Neural progenitor cell (in vitro differentiated cells): ENCODE measurements at regions not wholly inside any gene's neighbourhood (a gene's known extent, or its start where the extent isn't known, plus 50 kb on each side); places are given as distances from the start of the nearest gene placed in this dataset.

Experiments
- DNase-seq: peaks from one replicate; pipeline ENCODE4 v3.0.0-alpha.2; 2016; ENCODE audit warnings: low spot score
- H2AFZ ChIP-seq: fragments of 200-600 bp; sonication (generic); replicated peaks from 2 replicates; pipeline ENCODE4 v1.6.1; 2016; ENCODE audit warnings: antibody characterized with exemption
- H3F3A ChIP-seq: fragments of 200-600 bp; sonication (generic); 2 replicates; pipeline ENCODE4 v1.6.1; 2016; ENCODE audit warnings: antibody characterized with exemption, low read depth
- H3K27ac ChIP-seq: fragments of 200-600 bp; sonication (generic); 2 replicates; pipeline ENCODE4 v1.5.1; 2016; ENCODE audit warnings: mild to moderate bottlenecking
- H3K27me3 ChIP-seq: fragments of 200-600 bp; sonication (generic); 2 replicates; pipeline ENCODE4 v1.6.1; 2016; ENCODE audit warnings: mild to moderate bottlenecking, moderate library complexity
- H3K36me3 ChIP-seq: fragments of 200-600 bp; sonication (generic); 2 replicates; pipeline ENCODE4 v1.5.1; 2016
- H3K4me1 ChIP-seq: fragments of 200-600 bp; sonication (generic); 2 replicates; pipeline ENCODE4 v1.6.1; 2016; ENCODE audit warnings: mixed run types
- H3K4me2 ChIP-seq: fragments of 200-600 bp; sonication (generic); 2 replicates; pipeline ENCODE4 v1.6.1; 2016
- H3K4me3 ChIP-seq: fragments of 200-600 bp; sonication (generic); 2 replicates; pipeline ENCODE4 v1.5.1; 2016
- H3K79me2 ChIP-seq: fragments of 200-600 bp; sonication (generic); 2 replicates; pipeline ENCODE4 v1.6.1; 2016; ENCODE audit warnings: low read depth
- H3K9ac ChIP-seq: fragments of 200-600 bp; sonication (generic); 2 replicates; pipeline ENCODE4 v1.6.1; 2016
- H3K9me3 ChIP-seq: fragments of 200-600 bp; sonication (generic); 2 replicates; pipeline ENCODE4 v1.5.1; 2016; ENCODE audit warnings: low read depth
- H4K20me1 ChIP-seq: fragments of 200-600 bp; sonication (generic); 2 replicates; pipeline ENCODE4 v1.6.1; 2016; ENCODE audit warnings: low read depth
- H3K27ac Mint-ChIP-seq: 3 replicates; pipeline ENCODE4 v1.8.0; 2021; ENCODE audit warnings: mixed read lengths
- H3K27me3 Mint-ChIP-seq: 2 replicates; pipeline ENCODE4 v1.8.0; 2022; ENCODE audit warnings: low read depth, mild to moderate bottlenecking, inconsistent platforms, moderate library complexity, mixed read lengths; ENCODE audit not compliant: insufficient read depth
- H3K36me3 Mint-ChIP-seq: 3 replicates; pipeline ENCODE4 v1.8.0; 2021; ENCODE audit warnings: mixed read lengths
- H3K4me1 Mint-ChIP-seq: 3 replicates; pipeline ENCODE4 v1.8.0; 2021; ENCODE audit warnings: mixed read lengths
- H3K4me3 Mint-ChIP-seq: 3 replicates; pipeline ENCODE4 v1.8.0; 2021; ENCODE audit warnings: mild to moderate bottlenecking, moderate library complexity, mixed read lengths
- H3K9me3 Mint-ChIP-seq: 3 replicates; pipeline ENCODE4 v1.8.0; 2020; ENCODE audit warnings: mixed read lengths
- CTCF ChIP-seq: fragments of 200-600 bp; sonication (generic); IDR thresholded peaks from 2 replicates; pipeline ENCODE4 v1.5.1; 2017; ENCODE audit warnings: antibody characterized with exemption, mild to moderate bottlenecking
- EZH2 ChIP-seq: fragments of 200-600 bp; sonication (generic); IDR thresholded peaks from 2 replicates; pipeline ENCODE4 v1.6.1; 2017; ENCODE audit warnings: antibody characterized with exemption, mild to moderate bottlenecking, moderate library complexity
- EZH2phosphoT487 ChIP-seq: fragments of 200-600 bp; sonication (generic); IDR thresholded peaks from 2 replicates; pipeline ENCODE4 v1.6.1; 2017; ENCODE audit warnings: antibody characterized with exemption

DNA sequence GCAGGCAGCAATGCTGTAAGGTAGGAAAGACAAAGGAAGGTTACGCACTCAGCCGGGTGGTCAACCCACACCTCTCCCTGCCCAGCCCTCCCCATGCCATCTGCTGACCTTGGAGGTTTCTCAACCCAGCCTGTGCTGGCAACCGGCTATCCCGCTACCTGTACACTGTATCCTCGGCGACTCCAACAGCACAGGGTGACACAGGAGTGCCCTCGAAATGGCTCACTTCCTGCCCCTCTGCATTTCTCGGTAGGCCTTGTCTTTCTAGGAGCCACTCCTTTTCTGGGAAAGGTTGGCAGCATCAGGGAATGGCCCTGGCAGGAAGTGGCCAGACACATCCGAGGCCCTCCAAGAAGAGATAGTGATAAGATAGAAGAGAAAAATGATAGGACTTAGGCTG, 124.0 kb downstream of the PROX1 start:
- Histone ChIP-seq H3K4me3 (no peak overlapping the region), H3K4me2 (no peak overlapping the region), H3K9ac (no peak overlapping the region), H3F3A (no peaks in the 10 kb centered on the region), H4K20me1 (no peaks in the 10 kb centered on the region), H3K4me1 (no peaks in the 10 kb centered on the region), H3K27ac (no peak overlapping the region), H3K36me3 (no peaks in the 10 kb centered on the region), H2AFZ (no peak overlapping the region), H3K9me3 (no peaks in the 10 kb centered on the region), H3K79me2 (no peaks in the 10 kb centered on the region), H3K27me3 (no peaks in the 10 kb centered on the region)
- Mint-ChIP-seq H3K36me3 (no peaks in the 10 kb centered on the region), H3K27me3 (no peaks in the 10 kb centered on the region), H3K9me3 (no peaks in the 10 kb centered on the region), H3K4me1 (no peaks in the 10 kb centered on the region), H3K4me3 (no peak overlapping the region), H3K27ac (no peak overlapping the region)
- no peak for DNase-seq
- no peak for TF ChIP-seq CTCF
- TF ChIP-seq EZH2phosphoT487, result no peak
- TF ChIP-seq EZH2, result no peak

DNA sequence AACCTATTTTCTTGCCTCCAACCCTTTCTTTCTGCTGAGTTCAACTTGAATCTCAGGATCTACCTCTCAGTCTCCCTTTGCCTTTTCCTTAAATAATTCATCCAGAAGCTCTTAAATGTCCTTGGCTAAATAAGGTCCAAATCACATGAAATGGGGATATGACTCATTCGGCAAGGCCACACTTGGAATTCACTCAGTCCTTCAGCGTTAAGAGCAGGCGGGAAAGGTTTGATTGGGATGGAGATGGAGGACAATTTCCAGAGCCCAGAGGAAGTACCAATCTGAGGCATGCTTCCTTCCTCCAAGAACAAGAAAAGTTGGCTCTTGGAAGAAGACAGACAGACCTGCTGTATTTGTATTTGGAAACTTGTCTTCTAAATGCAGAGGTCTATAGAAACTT, 128.5 kb downstream of the PROX1 start:
- peaks cover 16% of the 10 kb centered on the region for H3K9me3 Mint-ChIP-seq
- DNase-seq, result no peak
- Histone ChIP-seq H3F3A (no peaks in the 10 kb centered on the region), H3K27ac (no peak overlapping the region), H2AFZ (no peak overlapping the region), H3K79me2 (no peaks in the 10 kb centered on the region), H3K9ac (no peak overlapping the region), H3K4me1 (peaks cover 4% of the 10 kb centered on the region), H3K4me2 (no peak overlapping the region), H3K36me3 (no peaks in the 10 kb centered on the region), H3K27me3 (no peaks in the 10 kb centered on the region), H3K4me3 (no peak overlapping the region), H3K9me3 (no peaks in the 10 kb centered on the region), H4K20me1 (no peaks in the 10 kb centered on the region)
- peaks cover 3% of the 10 kb centered on the region for H3K27me3 Mint-ChIP-seq
- no peak for TF ChIP-seq EZH2phosphoT487
- no peak for TF ChIP-seq CTCF
- no peak for TF ChIP-seq EZH2
- H3K4me1 Mint-ChIP-seq, result no peaks in the 10 kb centered on the region
- H3K27ac Mint-ChIP-seq, result no peak overlapping the region
- no peak overlapping the region for H3K4me3 Mint-ChIP-seq
- H3K36me3 Mint-ChIP-seq, result no peaks in the 10 kb centered on the region

DNA sequence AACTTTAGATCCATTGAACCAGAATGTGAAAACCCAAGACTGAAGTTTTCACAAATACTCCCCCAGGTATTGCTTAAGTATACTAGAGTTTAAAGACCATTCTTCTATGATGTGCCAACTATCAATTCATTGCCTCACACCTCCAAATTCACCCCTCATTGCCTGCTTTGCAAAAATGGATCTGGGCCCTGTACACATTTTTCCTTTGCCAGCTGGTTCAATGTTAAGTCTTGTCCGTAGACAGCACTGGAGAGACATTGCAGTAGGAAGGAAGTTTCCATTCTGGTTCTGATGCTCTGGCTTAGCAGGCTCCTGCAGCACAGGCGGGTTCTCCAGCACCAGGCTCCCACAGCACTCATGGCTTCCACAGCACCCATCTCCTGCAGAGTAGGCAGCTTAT, 130.0 kb downstream of the PROX1 start:
- no peaks in the 10 kb centered on the region for H3K27me3 ChIP-seq
- no peak overlapping the region for H3K4me3 ChIP-seq
- H3K79me2 ChIP-seq, result no peaks in the 10 kb centered on the region
- H3K4me1 ChIP-seq, result peaks cover 4% of the 10 kb centered on the region
- H3K4me2 ChIP-seq, result no peak overlapping the region
- H3K4me3 Mint-ChIP-seq, result no peak overlapping the region
- no peaks in the 10 kb centered on the region for H4K20me1 ChIP-seq
- TF ChIP-seq CTCF (no peak), EZH2 (no peak), EZH2phosphoT487 (no peak)
- H3K27ac Mint-ChIP-seq, result no peak overlapping the region
- H3F3A ChIP-seq, result no peaks in the 10 kb centered on the region
- DNase-seq, result no peak
- no peaks in the 10 kb centered on the region for H3K36me3 Mint-ChIP-seq
- no peak overlapping the region for H3K27ac ChIP-seq
- H3K36me3 ChIP-seq, result no peaks in the 10 kb centered on the region
- peaks cover 16% of the 10 kb centered on the region for H3K9me3 Mint-ChIP-seq
- H3K9me3 ChIP-seq, result no peaks in the 10 kb centered on the region
- peaks cover under 1% of the 10 kb centered on the region for H3K4me1 Mint-ChIP-seq
- peaks cover 3% of the 10 kb centered on the region for H3K27me3 Mint-ChIP-seq
- H3K9ac ChIP-seq, result no peak overlapping the region
- H2AFZ ChIP-seq, result no peak overlapping the region

GRCh38 chr1:214120191-214120590, 132.4 kb downstream of the PROX1 start:
- Histone ChIP-seq H3F3A (no peaks in the 10 kb centered on the region), H2AFZ (no peak overlapping the region), H3K4me3 (no peak overlapping the region), H3K27me3 (no peaks in the 10 kb centered on the region), H3K36me3 (no peaks in the 10 kb centered on the region), H3K9ac (no peak overlapping the region), H3K4me1 (peaks cover 7% of the 10 kb centered on the region), H3K79me2 (no peaks in the 10 kb centered on the region), H3K4me2 (no peak overlapping the region), H3K9me3 (no peaks in the 10 kb centered on the region), H3K27ac (no peak overlapping the region), H4K20me1 (no peaks in the 10 kb centered on the region)
- Mint-ChIP-seq H3K4me1 (peaks cover 21% of the 10 kb centered on the region), H3K9me3 (peaks cover 16% of the 10 kb centered on the region), H3K4me3 (no peak overlapping the region), H3K27ac (no peak overlapping the region), H3K36me3 (no peaks in the 10 kb centered on the region), H3K27me3 (peaks cover 5% of the 10 kb centered on the region)
- no peak for TF ChIP-seq EZH2phosphoT487
- no peak for TF ChIP-seq EZH2
- DNase-seq, result no peak
